ENCODE measurements at regions not wholly inside any gene's neighbourhood (a gene's known extent, or its start where the extent isn't known, plus 50 kb on each side); places are given as distances from the start of the nearest gene placed in this dataset.

- no peak overlapping the region for H3K4me3 ChIP-seq
Measured at GRCh38 chr14:38696925-38697324, 406.1 kb downstream of the SEC23A start.

GRCh38 chr14:38693423-38693822 lies 409.6 kb downstream of the SEC23A start:
- Histone ChIP-seq H3K9me2 (replicated peaks; ENCODE audit: insufficient read depth) (no peaks in the 10 kb centered on the region), H3K27ac (no peak overlapping the region), H3K4me1 (ENCODE audit: insufficient read depth) (no peaks in the 10 kb centered on the region), H4K20me1 (ENCODE audit: insufficient read depth, poor library complexity, severe bottlenecking) (no peaks in the 10 kb centered on the region), H3K4me3 (no peak overlapping the region), H3K27me3 (no peaks in the 10 kb centered on the region), H3K36me3 (replicated peaks; ENCODE audit: insufficient read depth, low read depth) (no peaks in the 10 kb centered on the region), H2AFZ (no peak overlapping the region), H3K4me2 (no peak overlapping the region), H3K79me2 (no peaks in the 10 kb centered on the region), H3K9me3 (ENCODE audit: low read depth) (no peaks in the 10 kb centered on the region)
- 55% methylated on average over 2 of the region's 2 CpGs for WGBS (ENCODE audit: low lambda C conversion rate, missing lambda C conversion rate)
- DNase-seq (ENCODE audit: low spot score): no peak
- no peak for TF ChIP-seq EZH2 (IDR thresholded peaks at IDR 0.05; ENCODE audit: borderline replicate concordance)

More at GRCh38 chr14:38696925-38697324, 406.1 kb downstream of the SEC23A start:
- Histone ChIP-seq H3K9me3 (ENCODE audit: low read depth) (no peaks in the 10 kb centered on the region), H4K20me1 (ENCODE audit: insufficient read depth, poor library complexity, severe bottlenecking) (no peaks in the 10 kb centered on the region), H3K79me2 (no peaks in the 10 kb centered on the region), H2AFZ (no peak overlapping the region), H3K27ac (no peak overlapping the region), H3K4me2 (no peak overlapping the region), H3K27me3 (no peaks in the 10 kb centered on the region), H3K9me2 (replicated peaks; ENCODE audit: insufficient read depth) (no peaks in the 10 kb centered on the region), H3K4me1 (ENCODE audit: insufficient read depth) (no peaks in the 10 kb centered on the region), H3K36me3 (replicated peaks; ENCODE audit: insufficient read depth, low read depth) (no peaks in the 10 kb centered on the region)
- DNase-seq (ENCODE audit: low spot score): no peak
- WGBS (ENCODE audit: low lambda C conversion rate, missing lambda C conversion rate): 65% methylated on average over 3 of the region's 3 CpGs
- no peak for TF ChIP-seq CTCF (IDR thresholded peaks at IDR 0.05; ENCODE audit: poor library complexity)
- TF ChIP-seq EZH2phosphoT487 (IDR thresholded peaks at IDR 0.05; ENCODE audit: low read depth, severe bottlenecking, unreplicated experiment): no peak
- TF ChIP-seq EZH2 (IDR thresholded peaks at IDR 0.05; ENCODE audit: borderline replicate concordance): no peak

- TF ChIP-seq EZH2 (IDR thresholded peaks at IDR 0.05; ENCODE audit: borderline replicate concordance): no peak
- no peak for TF ChIP-seq CTCF (IDR thresholded peaks at IDR 0.05; ENCODE audit: poor library complexity)
- TF ChIP-seq EZH2phosphoT487 (IDR thresholded peaks at IDR 0.05; ENCODE audit: low read depth, severe bottlenecking, unreplicated experiment): no peak
- no peaks in the 10 kb centered on the region for H3K4me1 ChIP-seq (ENCODE audit: insufficient read depth)
- H3K9me3 ChIP-seq (ENCODE audit: low read depth): no peaks in the 10 kb centered on the region
- WGBS (ENCODE audit: low lambda C conversion rate, missing lambda C conversion rate): 88% methylated on average over 3 of the region's 3 CpGs
- DNase-seq (ENCODE audit: low spot score): no peak
- H3K4me3 ChIP-seq: no peak overlapping the region
- no peak overlapping the region for H2AFZ ChIP-seq
- no peaks in the 10 kb centered on the region for H4K20me1 ChIP-seq (ENCODE audit: insufficient read depth, poor library complexity, severe bottlenecking)
- no peaks in the 10 kb centered on the region for H3K36me3 ChIP-seq (replicated peaks; ENCODE audit: insufficient read depth, low read depth)
- H3K79me2 ChIP-seq: no peaks in the 10 kb centered on the region
- no peaks in the 10 kb centered on the region for H3K27me3 ChIP-seq
- H3K9me2 ChIP-seq (replicated peaks; ENCODE audit: insufficient read depth): no peaks in the 10 kb centered on the region
- H3K27ac ChIP-seq: no peak overlapping the region
- H3K4me2 ChIP-seq: no peak overlapping the region
Measured at GRCh38 chr14:38669027-38669426, 413.1 kb upstream of the CLEC14A start.

- H3K9me2 ChIP-seq (replicated peaks; ENCODE audit: insufficient read depth): no peaks in the 10 kb centered on the region
- H3K4me3 ChIP-seq: no peak overlapping the region
- TF ChIP-seq CTCF (IDR thresholded peaks at IDR 0.05; ENCODE audit: poor library complexity) (no peak), EZH2 (IDR thresholded peaks at IDR 0.05; ENCODE audit: borderline replicate concordance) (no peak), EZH2phosphoT487 (IDR thresholded peaks at IDR 0.05; ENCODE audit: low read depth, severe bottlenecking, unreplicated experiment) (no peak)
- H3K4me2 ChIP-seq: no peak overlapping the region
- no peak overlapping the region for H3K27ac ChIP-seq
- H3K27me3 ChIP-seq: no peaks in the 10 kb centered on the region
- H3K4me1 ChIP-seq (ENCODE audit: insufficient read depth): peaks cover 5% of the 10 kb centered on the region
- no peak overlapping the region for H2AFZ ChIP-seq
- 79% methylated on average over 1 of the region's 1 CpG for WGBS (ENCODE audit: low lambda C conversion rate, missing lambda C conversion rate)
- H3K36me3 ChIP-seq (replicated peaks; ENCODE audit: insufficient read depth, low read depth): no peaks in the 10 kb centered on the region
- no peaks in the 10 kb centered on the region for H3K79me2 ChIP-seq
- no peak for DNase-seq (ENCODE audit: low spot score)
- no peaks in the 10 kb centered on the region for H4K20me1 ChIP-seq (ENCODE audit: insufficient read depth, poor library complexity, severe bottlenecking)
- H3K9me3 ChIP-seq (ENCODE audit: low read depth): no peaks in the 10 kb centered on the region
Measured at GRCh38 chr14:38663382-38663781, 407.5 kb upstream of the CLEC14A start.
